ENCODE measurements at regions not wholly inside any gene's neighbourhood (a gene's known extent, or its start where the extent isn't known, plus 50 kb on each side); places are given as distances from the start of the nearest gene placed in this dataset.
A peak's percentile ranks its signal among the peaks of the same experiment; 100 is the strongest.

DNA sequence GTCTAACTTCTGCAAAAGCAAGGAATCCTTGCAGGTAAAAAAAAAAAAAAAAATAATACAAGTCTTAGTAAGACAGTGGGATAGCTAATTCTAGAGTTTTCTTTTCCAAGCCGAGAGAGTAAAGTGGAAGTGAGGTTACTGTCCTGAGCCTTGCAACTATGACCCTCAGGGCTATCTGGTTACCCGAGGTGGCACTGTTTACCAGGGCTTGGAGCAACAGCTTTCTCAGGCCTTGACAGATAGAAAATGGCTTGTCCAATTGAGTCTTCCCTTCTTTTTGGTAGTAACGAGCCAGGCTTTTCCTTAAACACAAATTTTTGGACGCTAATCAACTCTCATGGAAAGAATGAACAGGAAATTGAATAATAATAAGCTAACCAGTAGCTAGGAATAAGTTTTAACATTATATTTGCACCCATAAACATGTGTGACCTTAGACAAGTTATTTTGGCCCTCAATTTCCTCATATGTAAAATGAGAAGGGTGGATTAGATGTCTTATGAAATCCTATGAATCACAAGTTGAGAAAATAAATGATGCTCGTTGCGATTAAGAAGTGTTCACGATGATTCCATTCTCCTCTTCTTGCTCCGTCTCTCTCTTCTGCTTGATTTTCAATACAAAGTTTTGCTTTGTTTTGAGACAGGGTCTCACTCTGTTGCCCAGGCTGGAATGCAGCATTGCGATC, 236.9 kb upstream of the KBTBD8 start:
- H3K27ac Mint-ChIP-seq, result no peak overlapping the region
- H3K4me3 Mint-ChIP-seq, result no peak overlapping the region
- ATAC-seq (no peak), DNase-seq (ENCODE audit: low spot score in 2 of 2) (no peak)
- H3K9me3 Mint-ChIP-seq, result no peaks in the 10 kb centered on the region
- H3K4me1 Mint-ChIP-seq, result no peaks in the 10 kb centered on the region
- H3K36me3 Mint-ChIP-seq, result no peaks in the 10 kb centered on the region

DNA sequence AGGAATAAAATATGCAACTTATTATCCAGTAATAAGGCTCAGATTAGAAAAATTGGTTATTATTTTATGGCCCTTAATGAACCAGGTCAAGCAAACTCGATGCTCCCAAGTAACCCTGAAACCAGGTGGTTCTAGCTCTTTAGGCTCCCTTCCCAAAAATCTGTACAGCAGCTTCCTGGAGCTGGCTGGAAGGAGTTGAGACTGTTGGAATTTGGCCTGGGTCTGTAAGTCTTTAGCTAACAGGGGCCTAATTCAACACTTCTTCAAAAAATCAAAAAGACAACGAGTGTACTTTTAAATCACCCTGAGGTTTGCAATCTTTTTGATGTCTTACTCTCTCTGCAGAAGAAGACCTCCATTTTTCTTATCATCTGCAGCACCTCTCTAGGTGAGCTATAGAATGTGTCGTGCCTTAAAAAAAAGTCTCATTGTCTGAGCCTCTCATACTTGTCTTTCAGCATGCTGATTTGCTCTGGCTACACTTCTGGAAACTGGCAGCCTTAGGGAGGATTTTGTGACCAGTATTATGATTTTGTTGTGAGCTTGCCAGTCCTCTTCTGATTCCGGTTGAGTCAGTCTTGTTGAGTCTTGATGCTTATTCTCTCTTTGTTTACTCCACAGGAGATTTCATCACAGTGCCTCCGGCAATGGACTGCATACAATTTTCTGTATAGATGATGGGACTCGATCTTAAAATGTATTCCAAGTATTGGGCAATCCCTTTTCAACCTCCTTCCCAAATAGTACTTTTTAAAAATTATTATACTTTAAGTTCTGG, 235.0 kb upstream of the KBTBD8 start:
- no peak overlapping the region for H3K27ac Mint-ChIP-seq
- no peak overlapping the region for H3K4me3 Mint-ChIP-seq
- H3K36me3 Mint-ChIP-seq, result no peaks in the 10 kb centered on the region
- H3K4me1 Mint-ChIP-seq, result no peaks in the 10 kb centered on the region
- H3K9me3 Mint-ChIP-seq, result no peaks in the 10 kb centered on the region
- DNase-seq (ENCODE audit: low spot score in 2 of 2) (no peak), ATAC-seq (no peak)

DNA sequence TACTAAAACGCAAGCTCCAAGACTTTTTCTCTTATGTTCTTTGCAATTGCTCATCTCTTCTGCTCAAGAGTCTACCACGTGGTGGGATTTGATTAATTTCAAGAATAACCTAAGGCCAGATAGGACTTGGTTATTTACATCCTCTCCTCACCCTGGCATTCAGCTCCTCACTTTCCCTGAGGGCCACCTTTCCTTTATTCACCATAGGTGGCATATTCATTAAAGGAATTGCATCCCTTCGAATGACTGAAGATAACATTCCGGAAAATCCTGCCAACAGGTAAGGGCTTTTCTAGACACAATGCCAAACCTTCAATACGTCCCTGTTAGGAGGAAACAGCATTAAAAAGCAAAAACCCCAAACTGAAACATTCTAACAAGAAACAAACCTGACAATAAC, 220.0 kb upstream of the KBTBD8 start:
- Mint-ChIP-seq H3K36me3 (no peaks in the 10 kb centered on the region), H3K4me1 (peaks cover 7% of the 10 kb centered on the region)
- no peak for ATAC-seq

DNA sequence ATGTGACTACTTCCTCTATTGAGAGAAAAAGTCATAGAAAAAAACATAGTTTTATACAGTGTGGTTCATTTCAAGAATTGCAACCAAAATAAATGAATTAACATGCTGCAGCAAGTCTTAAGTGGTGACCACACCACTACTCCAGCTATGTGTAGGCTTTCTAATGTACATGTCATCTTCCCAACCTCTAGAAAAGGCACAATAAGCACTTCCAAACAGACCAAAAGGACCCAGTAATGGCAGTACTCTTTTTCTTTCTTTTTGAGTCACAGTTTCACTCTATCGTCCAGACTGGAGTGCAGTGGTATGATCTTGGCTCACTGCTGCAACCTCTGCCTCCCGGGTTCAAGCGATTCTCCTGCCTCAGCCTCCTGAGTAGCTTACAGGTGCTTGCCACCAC, 219.3 kb upstream of the KBTBD8 start:
- DNase-seq (ENCODE audit: low spot score in 2 of 2), result peak in 1 of 2 donors; percentile 53
- H3K4me3 Mint-ChIP-seq, result no peak overlapping the region
- peaks cover 7% of the 10 kb centered on the region for H3K4me1 Mint-ChIP-seq
- no peaks in the 10 kb centered on the region for H3K9me3 Mint-ChIP-seq
- H3K27ac Mint-ChIP-seq, result no peak overlapping the region
- no peaks in the 10 kb centered on the region for H3K36me3 Mint-ChIP-seq
- ATAC-seq, result peak; percentile 98

More for the DNA sequence above, 220.0 kb upstream of the KBTBD8 start:
- DNase-seq (ENCODE audit: low spot score in 2 of 2), result no peak
- H3K4me3 Mint-ChIP-seq, result no peak overlapping the region
- H3K27ac Mint-ChIP-seq, result no peak overlapping the region
- H3K9me3 Mint-ChIP-seq, result no peaks in the 10 kb centered on the region

DNA sequence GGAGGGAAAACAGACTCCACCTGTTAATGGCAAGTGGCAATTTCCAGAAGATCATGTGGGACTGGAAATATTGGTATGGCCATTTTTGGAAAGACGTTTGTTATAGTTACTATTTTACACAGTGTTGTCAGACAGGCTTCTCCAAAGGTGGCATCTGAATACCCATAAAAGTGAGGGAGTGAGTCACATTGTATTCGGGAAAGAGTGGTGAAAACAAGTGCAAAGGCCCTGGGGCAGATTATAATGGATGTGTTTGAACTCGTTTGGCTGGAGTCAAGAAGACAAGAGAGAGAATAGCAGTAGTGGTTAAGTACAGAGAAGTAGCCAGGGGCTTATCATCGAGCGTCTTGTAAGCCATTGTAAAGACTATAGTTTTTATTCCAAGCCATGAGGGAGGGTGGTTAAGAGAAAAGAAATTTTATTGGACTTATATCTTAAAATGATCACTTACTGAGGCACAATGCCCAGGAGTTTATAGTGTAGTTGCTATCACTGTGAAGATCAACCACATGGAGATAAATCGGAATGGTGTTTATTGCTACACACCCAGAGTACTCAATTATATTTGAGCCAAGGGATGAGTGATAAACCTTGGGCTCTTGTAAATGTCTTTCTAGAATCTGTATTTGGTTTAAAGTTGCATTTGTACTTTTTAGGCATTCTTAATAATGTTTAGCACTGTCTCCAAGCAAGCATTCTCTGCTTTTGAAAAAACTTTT, 212.8 kb upstream of the KBTBD8 start:
- Mint-ChIP-seq H3K4me1 (no peaks in the 10 kb centered on the region), H3K4me3 (no peak overlapping the region), H3K9me3 (no peaks in the 10 kb centered on the region), H3K27ac (no peak overlapping the region), H3K36me3 (no peaks in the 10 kb centered on the region)
- ATAC-seq, result no peak
- DNase-seq (ENCODE audit: low spot score in 2 of 2), result no peak

DNA sequence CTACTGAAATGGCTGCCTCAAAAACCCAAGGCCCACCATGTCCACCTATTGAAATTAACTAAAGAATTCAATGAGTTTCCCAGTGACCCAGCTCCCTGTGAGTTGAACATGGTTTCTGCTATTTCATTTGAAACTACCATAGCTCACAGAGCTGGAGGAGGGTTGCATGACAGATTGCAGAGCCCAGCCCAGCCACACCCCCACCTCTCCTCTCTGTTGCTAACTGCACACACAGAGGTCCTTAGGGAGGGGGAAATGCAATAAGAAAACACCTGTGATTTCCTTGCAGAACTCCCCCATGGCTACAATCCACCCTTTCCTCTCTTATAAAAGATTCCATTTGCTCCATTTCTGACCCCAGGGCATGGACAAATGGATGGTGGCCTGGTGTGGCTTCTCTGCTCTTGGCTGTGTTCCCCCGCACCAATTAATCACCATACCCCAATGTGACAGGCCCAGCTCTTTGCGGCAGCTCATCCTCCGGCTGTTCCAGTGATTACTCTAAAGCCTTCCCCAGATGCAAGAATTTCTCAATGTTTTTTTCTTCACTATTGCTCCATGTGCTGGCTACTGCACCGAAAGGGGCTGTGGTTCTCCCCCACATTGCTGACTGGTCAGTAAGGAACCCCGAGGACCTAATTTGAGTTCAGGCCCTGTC, 208.4 kb upstream of the KBTBD8 start:
- ATAC-seq (no peak), DNase-seq (ENCODE audit: low spot score in 2 of 2) (no peak)
- H3K27ac Mint-ChIP-seq, result no peak overlapping the region
- H3K4me3 Mint-ChIP-seq, result no peak overlapping the region
- no peaks in the 10 kb centered on the region for H3K9me3 Mint-ChIP-seq
- no peaks in the 10 kb centered on the region for H3K36me3 Mint-ChIP-seq
- H3K4me1 Mint-ChIP-seq, result no peaks in the 10 kb centered on the region

DNA sequence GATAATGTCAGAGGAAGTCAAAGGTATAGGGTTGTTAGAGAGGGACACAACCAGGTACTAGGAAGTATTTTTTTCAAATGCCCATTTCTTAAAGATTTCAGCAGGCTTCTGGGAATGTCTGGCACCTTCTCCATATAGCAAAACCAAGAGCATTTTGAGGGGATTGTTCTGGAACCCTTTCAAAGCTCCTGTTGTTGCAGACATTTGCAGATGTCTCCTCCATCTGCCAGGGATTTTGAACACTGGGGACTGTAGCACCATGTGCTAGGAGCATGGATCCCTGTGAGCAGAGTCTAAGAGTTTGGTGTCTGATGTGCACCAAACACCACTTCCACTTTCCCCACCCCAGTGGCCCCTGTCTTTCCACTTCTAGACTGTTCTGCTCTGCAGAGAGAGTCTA, 206.0 kb upstream of the KBTBD8 start:
- no peak for ATAC-seq

DNA sequence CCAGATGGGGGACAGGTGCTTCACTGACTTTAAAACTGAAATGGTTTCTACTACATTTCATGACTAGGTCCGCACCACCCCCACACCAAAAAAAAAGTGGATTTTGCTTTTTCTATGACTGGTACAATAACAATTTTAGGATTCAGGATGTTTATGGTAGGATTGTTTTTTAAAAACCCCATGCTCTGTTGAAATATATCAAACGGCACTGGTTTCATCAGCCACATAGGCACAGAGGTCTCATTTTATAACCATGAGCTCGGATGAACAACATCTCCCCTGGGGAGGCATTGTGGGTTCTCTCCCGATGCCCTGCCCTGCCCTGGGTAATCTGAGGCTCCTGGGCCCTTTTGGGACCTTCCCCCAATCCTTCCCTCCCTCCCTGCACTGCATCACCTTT, 202.7 kb upstream of the KBTBD8 start:
- Mint-ChIP-seq H3K9me3 (peaks cover 4% of the 10 kb centered on the region), H3K4me3 (no peak overlapping the region), H3K36me3 (no peaks in the 10 kb centered on the region), H3K27ac (no peak overlapping the region), H3K4me1 (no peaks in the 10 kb centered on the region)
- ATAC-seq, result no peak
- no peak for DNase-seq (ENCODE audit: low spot score in 2 of 2)

More for the DNA sequence above, 206.0 kb upstream of the KBTBD8 start:
- H3K4me3 Mint-ChIP-seq, result no peak overlapping the region
- no peak overlapping the region for H3K27ac Mint-ChIP-seq
- no peak for DNase-seq (ENCODE audit: low spot score in 2 of 2)
- peaks cover 4% of the 10 kb centered on the region for H3K9me3 Mint-ChIP-seq
- H3K36me3 Mint-ChIP-seq, result no peaks in the 10 kb centered on the region
- H3K4me1 Mint-ChIP-seq, result no peaks in the 10 kb centered on the region

DNA sequence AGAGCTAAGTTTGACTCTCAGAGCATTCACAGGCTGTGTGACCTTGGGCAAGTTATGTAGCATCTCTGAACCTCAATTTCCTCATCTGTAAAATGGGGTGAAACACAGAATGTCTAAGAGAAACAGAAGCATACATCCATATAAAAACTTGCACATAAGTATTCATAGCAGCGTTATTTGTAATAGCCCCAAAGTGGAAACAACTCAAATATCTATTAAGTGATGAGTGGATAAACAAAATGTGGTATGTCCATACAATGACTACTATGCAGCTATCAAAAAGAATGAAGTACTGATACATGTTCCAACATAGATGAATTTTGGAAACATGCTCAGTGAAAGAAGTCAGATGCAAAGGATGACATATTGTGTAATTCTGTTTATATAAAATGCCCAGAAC, 201.8 kb upstream of the KBTBD8 start:
- Mint-ChIP-seq H3K27ac (no peak overlapping the region), H3K4me3 (no peak overlapping the region), H3K4me1 (no peaks in the 10 kb centered on the region), H3K36me3 (no peaks in the 10 kb centered on the region), H3K9me3 (peaks cover 4% of the 10 kb centered on the region)
- no peak for DNase-seq (ENCODE audit: low spot score in 2 of 2)
- ATAC-seq, result no peak

DNA sequence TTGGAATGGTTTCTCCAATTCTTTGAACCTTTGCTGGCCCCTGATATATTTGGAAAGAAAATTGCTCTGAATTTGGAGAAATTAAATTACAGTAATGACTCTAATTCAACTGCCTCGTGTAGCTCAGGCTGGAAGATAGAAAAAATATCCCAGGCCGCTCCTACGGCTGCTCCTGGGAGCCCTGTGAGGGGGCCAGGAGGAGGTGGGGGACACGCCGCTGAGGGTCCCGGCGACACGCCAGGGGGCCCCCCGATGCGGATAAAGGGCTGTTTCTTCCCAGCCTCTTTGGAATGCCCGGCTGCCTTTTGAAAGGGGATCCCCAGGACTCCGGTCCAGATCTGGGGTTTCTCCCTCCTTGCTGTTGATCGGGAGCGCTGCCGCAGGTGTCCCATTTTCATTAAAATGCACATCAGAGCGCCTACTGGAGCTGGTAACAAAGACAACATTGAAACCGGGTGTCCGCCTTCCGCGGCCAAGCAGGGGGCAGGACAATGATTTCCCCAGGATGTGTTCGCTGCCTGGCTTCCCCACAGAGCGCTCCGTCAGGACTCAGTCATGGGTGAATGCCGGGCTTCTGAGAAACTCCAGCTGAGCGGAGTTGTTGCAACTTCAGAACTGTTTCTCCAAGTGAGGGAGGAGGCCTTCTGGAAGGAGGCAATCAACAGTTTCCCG, 200.1 kb upstream of the KBTBD8 start:
- Mint-ChIP-seq H3K36me3 (no peaks in the 10 kb centered on the region), H3K9me3 (peaks cover 4% of the 10 kb centered on the region), H3K4me3 (no peak overlapping the region), H3K27ac (no peak overlapping the region), H3K4me1 (no peaks in the 10 kb centered on the region)
- ATAC-seq, result no peak
- DNase-seq (ENCODE audit: low spot score in 2 of 2), result no peak

DNA sequence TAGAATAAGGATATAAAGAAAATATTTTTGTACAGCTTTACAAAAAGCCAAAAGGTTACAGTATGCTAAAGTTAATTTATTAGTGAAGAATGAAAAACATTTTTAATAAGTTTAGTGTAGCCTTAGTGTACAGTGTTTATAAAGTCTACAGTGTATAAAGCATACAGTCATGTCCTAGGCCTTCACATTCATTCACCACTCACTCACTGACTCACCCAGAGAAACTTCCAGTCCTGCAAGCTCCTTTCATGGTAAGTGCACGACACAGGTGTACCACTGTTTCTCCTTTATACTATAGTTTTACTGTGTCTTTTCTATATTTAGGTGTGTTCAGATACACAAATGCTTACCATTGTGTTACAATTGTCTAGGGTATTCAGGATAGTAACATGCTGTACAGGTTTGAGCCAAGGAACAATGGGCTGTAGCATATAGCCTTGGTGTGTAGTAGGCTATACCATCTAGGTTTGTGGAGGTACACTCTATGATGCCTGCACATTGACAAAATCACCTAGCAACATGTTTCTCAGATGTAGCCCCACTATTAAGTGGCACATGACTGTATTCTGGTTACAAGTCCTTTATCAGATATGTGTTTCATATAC, 197.1 kb upstream of the KBTBD8 start:
- no peaks in the 10 kb centered on the region for H3K36me3 Mint-ChIP-seq
- peaks cover 4% of the 10 kb centered on the region for H3K9me3 Mint-ChIP-seq
- no peak overlapping the region for H3K4me3 Mint-ChIP-seq
- no peak for DNase-seq (ENCODE audit: low spot score in 2 of 2)
- ATAC-seq, result no peak
- no peaks in the 10 kb centered on the region for H3K4me1 Mint-ChIP-seq
- no peak overlapping the region for H3K27ac Mint-ChIP-seq

DNA sequence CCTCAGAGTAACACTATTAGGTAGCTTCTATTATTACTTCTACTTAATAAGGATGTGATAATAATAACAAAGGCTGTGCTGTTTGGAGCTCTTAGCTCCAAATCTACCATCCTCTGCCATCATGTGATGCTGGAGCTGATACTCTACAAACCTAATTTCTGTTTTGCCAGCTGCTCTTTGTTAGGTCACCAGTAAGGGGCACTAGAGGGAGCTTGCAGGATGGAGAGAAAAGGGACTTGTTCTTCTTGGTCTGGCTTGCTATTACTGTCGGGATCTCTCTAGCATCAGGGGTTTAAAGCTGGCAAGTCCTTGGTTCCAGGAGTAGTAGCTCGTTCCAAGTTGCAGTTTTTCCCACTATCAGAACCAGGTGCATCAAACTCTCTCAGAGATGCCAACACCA, 194.9 kb upstream of the KBTBD8 start:
- ATAC-seq, result no peak
- H3K4me1 Mint-ChIP-seq, result no peaks in the 10 kb centered on the region
- H3K9me3 Mint-ChIP-seq, result no peaks in the 10 kb centered on the region

DNA sequence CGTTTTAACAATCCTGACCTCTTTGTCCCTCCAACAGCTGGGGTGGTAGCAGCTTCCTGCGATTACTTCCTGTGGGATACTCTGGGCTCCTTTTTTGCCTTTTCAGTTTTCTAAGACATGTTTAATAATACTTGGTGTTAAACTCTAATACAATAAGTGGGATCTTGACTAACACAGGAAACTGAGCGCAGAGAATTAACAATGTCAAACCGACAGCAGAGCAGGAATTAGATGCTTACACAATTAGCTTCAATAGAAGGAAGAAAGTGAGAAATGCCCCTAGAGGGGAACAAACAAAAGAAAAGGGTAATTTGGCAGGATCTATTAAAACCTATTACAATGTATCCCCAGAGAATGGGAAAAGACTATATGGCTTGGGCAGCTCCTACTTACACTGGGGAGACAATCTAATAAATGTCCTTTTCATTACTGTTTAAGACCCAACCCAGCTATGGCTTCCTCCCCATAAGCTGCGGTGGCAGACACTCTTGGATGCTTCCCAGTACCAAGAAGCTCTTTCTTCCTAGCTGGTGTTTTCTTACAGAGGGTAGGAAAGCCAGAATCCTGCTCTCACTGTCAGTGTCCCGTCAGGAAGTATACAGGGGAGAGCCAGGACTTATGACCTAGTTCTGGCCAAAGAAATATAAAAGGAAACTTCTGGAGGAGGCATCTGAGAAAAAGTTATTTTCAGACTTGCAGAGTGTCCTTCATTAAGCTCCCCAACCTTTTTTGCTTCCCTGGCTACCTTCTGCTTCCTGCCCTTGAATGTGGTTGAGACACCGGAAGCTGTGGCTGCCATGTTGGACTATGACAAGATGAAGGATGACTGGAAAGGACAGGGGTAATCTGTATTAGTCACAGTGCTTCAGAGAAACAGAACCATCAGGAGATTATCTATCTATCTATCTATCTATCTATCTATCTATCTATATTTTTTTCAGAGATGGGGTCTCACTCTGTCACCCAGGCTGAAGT, 194.1 kb upstream of the KBTBD8 start:
- Mint-ChIP-seq H3K4me1 (no peaks in the 10 kb centered on the region), H3K9me3 (no peaks in the 10 kb centered on the region), H3K36me3 (no peaks in the 10 kb centered on the region), H3K4me3 (no peak overlapping the region), H3K27ac (no peak overlapping the region)
- no peak for ATAC-seq
- DNase-seq (ENCODE audit: low spot score in 2 of 2), result no peak

More for the DNA sequence above, 194.9 kb upstream of the KBTBD8 start:
- H3K4me3 Mint-ChIP-seq, result no peak overlapping the region
- H3K27ac Mint-ChIP-seq, result no peak overlapping the region
- no peak for DNase-seq (ENCODE audit: low spot score in 2 of 2)
- no peaks in the 10 kb centered on the region for H3K36me3 Mint-ChIP-seq
